Activated T-cell treated with anti-CD3 and anti-CD28 coated beads, Interleukin-2, amount 50 U/mL, for 72 hours (primary cell): ENCODE measurements at regions not wholly inside any gene's neighbourhood (a gene's known extent, or its start where the extent isn't known, plus 50 kb on each side); places are given as distances from the start of the nearest gene placed in this dataset.

Experiments
- ATAC-seq, 2 donors: fragments of 150-1000 bp; cut with Tn5 transposase; replicated peaks in 1 of 2; 2 replicates each; pipeline ENCODE4 v1.10.0; 2021; ENCODE audit warnings: moderate library complexity in 2 of 2, mild to moderate bottlenecking in 1 of 2
- DNase-seq, 2 donors: peaks; one replicate each; pipeline ENCODE4 v3.0.0; 2021 to 2022; ENCODE audit warnings: mixed read lengths in 1 of 2
- H3K27ac Mint-ChIP-seq: one replicate; pipeline ENCODE4 v1.8.0; 2022; ENCODE audit warnings: mild to moderate bottlenecking, moderate library complexity, mixed read lengths
- H3K27me3 Mint-ChIP-seq: one replicate; pipeline ENCODE4 v1.8.0; 2022; ENCODE audit warnings: low read depth, mixed read lengths
- H3K36me3 Mint-ChIP-seq, 2 donors: one replicate each; pipeline ENCODE4 v1.8.0; 2022; ENCODE audit warnings: mixed read lengths in 2 of 2, mild to moderate bottlenecking in 1 of 2; ENCODE audit not compliant: insufficient read depth in 2 of 2
- H3K4me1 Mint-ChIP-seq: one replicate; pipeline ENCODE4 v1.8.0; 2022; ENCODE audit warnings: low read depth, mixed read lengths
- H3K4me3 Mint-ChIP-seq, 2 donors: one replicate each; pipeline ENCODE4 v1.8.0; 2022; ENCODE audit warnings: mild to moderate bottlenecking in 2 of 2, mixed read lengths in 2 of 2, moderate library complexity in 2 of 2
- H3K9me3 Mint-ChIP-seq, 2 donors: one replicate each; pipeline ENCODE4 v1.8.0; 2022; ENCODE audit warnings: mixed read lengths in 2 of 2

GRCh38 chr5:141734501-141735229 lies 52.6 kb upstream of the ARAP3 start:
- ATAC-seq (no peak), DNase-seq (peak; percentile 25 to 36)
- no peak overlapping the region for H3K27ac Mint-ChIP-seq
- no peaks in the 10 kb centered on the region for H3K36me3 Mint-ChIP-seq
- H3K9me3 Mint-ChIP-seq = no peaks in the 10 kb centered on the region
- no peaks in the 10 kb centered on the region for H3K4me1 Mint-ChIP-seq
- H3K27me3 Mint-ChIP-seq = peaks cover 50% of the 10 kb centered on the region
- H3K4me3 Mint-ChIP-seq = no peak overlapping the region

GRCh38 chr5:141733198-141733597 lies 51.2 kb upstream of the ARAP3 start:
- Mint-ChIP-seq H3K9me3 (no peaks in the 10 kb centered on the region), H3K27me3 (peaks cover 35% of the 10 kb centered on the region), H3K27ac (no peak overlapping the region), H3K4me1 (no peaks in the 10 kb centered on the region), H3K36me3 (no peaks in the 10 kb centered on the region), H3K4me3 (no peak overlapping the region)
- ATAC-seq (no peak), DNase-seq (no peak)

GRCh38 chr5:141732417-141732816 lies 50.4 kb upstream of the ARAP3 start:
- Mint-ChIP-seq H3K27ac (no peak overlapping the region), H3K36me3 (no peaks in the 10 kb centered on the region), H3K4me1 (no peaks in the 10 kb centered on the region), H3K4me3 (no peak overlapping the region), H3K27me3 (peaks cover 27% of the 10 kb centered on the region), H3K9me3 (no peaks in the 10 kb centered on the region)
- ATAC-seq = no peak
- no peak for DNase-seq
